GM12891 (cell line): ENCODE measurements at regions not wholly inside any gene's neighbourhood (a gene's known extent, or its start where the extent isn't known, plus 50 kb on each side); places are given as distances from the start of the nearest gene placed in this dataset.

Experiments used
- POLR2A ChIP-seq: IDR thresholded peaks from 2 replicates; pipeline ENCODE4 v1.6.1; 2011; ENCODE audit warnings: low read depth, low read length, control low read depth
- POLR2AphosphoS5 ChIP-seq: IDR thresholded peaks from 2 replicates; pipeline ENCODE4 v1.6.1; 2011; ENCODE audit warnings: low read depth, low read length, control low read depth
- TAF1 ChIP-seq: IDR thresholded peaks from 2 replicates; pipeline ENCODE4 v1.6.1; 2011; ENCODE audit warnings: low read depth, low read length, control low read depth

DNA sequence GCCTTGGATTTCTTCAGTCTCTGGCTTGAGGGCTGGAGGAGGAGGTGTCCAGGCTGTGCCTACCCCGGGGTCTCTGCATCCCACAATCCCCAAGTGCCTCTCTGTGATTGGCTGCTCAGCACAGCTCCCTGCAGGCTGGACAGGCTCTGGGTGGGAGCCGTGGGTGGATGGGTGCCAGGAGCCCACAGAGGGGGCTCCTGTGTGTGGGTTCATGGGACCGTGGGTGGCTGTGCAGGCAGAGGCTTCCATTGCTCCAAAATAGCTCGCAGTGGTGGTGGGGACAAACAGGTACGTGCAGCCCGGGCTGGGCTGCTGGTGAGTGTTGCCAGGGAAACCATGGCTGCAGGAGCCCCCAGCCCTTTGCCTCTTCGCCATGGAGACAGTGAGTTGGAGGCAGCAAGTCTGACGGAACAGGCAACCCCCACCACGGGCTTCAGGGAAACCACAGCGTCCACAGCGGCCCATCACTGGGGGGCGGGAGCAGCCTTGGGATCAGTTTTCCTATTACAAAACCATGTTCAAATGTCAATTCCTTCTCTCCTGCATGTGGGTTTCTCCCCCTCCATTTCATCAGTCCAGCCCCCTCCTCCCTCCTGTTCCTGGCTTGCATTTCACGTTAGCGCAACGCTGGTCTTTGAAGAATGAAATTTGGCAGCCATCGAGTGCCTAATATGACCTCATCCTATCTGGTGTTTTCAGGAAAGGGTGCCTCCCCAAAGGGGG, 155.2 kb downstream of the TRIM29 start:
- TF ChIP-seq TAF1 = no peak
- no peak for TF ChIP-seq POLR2A
- no peak for TF ChIP-seq POLR2AphosphoS5
